ENCODE measurements at regions not wholly inside any gene's neighbourhood (a gene's known extent, or its start where the extent isn't known, plus 50 kb on each side); places are given as distances from the start of the nearest gene placed in this dataset.
"Not testable (repeated sequence)": the region's sequence is repeated elsewhere in the genome, so short reads cannot be mapped to it uniquely, and the experiment has no call there.

DNA sequence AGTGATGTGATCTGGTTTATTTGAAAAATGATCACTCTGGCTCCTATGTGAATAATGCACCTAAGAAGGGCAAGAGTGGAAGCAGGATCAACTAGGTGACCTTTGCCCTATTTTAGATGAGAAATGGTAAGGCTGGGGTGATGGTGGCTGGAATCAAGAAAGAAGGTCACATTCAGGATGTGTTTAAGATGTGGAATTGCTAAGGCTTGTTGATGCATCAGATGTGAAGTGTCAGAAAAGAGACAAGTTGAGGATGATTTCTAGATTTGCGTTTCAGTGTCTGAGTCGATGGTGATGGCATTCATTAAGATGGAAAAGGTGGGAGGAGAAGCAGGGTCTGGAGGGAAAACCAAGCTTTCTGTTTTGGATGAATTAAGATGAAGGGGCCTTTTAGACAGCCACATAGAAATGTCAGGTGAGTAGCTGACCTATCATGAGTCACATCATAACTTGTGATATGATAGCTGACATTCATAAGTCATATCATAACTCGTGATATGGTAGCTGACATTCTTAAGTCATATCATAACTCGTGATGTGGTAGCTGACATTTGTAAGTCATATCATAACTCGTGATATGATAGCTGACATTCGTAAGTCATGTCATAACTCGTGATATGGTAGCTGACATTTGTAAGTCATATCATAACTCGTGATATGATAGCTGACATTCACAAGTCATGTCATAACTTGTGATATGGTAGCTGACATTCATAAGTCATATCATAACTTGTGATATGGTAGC, 101.2 kb upstream of the SEC11C start:
- TF ChIP-seq, protein P1, sequence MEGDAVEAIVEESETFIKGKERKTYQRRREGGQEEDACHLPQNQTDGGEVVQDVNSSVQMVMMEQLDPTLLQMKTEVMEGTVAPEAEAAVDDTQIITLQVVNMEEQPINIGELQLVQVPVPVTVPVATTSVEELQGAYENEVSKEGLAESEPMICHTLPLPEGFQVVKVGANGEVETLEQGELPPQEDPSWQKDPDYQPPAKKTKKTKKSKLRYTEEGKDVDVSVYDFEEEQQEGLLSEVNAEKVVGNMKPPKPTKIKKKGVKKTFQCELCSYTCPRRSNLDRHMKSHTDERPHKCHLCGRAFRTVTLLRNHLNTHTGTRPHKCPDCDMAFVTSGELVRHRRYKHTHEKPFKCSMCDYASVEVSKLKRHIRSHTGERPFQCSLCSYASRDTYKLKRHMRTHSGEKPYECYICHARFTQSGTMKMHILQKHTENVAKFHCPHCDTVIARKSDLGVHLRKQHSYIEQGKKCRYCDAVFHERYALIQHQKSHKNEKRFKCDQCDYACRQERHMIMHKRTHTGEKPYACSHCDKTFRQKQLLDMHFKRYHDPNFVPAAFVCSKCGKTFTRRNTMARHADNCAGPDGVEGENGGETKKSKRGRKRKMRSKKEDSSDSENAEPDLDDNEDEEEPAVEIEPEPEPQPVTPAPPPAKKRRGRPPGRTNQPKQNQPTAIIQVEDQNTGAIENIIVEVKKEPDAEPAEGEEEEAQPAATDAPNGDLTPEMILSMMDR (IDR thresholded peaks at IDR 0.05; ENCODE audit: low read depth, low read length): no peak
- DNase-seq (ENCODE audit: extremely low read depth, low read depth): no peak

- not testable (repeated sequence) for DNase-seq (ENCODE audit: extremely low read depth, low read depth)
Measured at GRCh38 chr18:59039040-59039320, 100.7 kb upstream of the SEC11C start.

- TF ChIP-seq, protein P1 (IDR thresholded peaks at IDR 0.05; ENCODE audit: low read depth, low read length): no peak
- DNase-seq (ENCODE audit: extremely low read depth, low read depth): no peak
Measured at GRCh38 chr18:59039449-59039848, 100.2 kb upstream of the SEC11C start.

DNA sequence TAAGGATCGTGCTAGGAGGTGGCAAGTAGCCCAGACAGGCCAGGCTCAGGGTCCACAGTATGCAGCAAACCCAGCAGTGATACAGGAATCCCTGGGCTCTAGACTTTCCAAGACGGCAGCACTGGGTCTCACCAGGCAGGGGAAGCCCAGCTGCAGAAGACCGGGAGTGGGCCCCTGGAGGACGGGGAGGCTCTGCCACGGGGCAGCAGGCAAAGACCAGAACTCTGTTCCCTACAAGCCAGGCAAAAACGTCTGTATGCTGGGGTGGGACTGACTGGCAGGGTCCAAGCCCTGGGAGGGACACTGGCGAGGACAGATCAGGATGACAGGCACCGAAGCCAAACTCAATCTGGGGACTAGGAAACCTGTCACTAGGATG, 98.9 kb upstream of the SEC11C start:
- DNase-seq (ENCODE audit: extremely low read depth, low read depth): no peak
- TF ChIP-seq, protein P1 (IDR thresholded peaks at IDR 0.05; ENCODE audit: low read depth, low read length): no peak

DNA sequence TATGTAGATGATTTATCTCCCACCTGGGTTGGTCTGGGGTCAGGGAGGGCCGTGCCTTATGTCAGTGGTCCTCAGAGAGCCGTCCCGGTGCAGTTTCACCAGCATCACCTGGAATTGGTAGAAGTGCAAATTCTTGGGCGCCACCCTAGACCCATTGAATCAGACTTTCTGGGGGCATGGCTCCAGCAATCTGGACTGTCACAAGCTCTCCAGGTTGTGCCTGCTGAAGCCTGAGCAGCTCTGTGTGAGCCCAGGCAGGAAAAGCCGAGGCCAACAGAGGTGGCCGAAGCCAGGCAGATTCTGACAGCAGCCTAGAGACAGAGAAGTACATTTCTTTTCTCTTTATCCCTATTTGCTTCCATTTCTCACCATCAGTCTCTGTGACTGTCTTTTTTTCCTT, 98.4 kb upstream of the SEC11C start:
- TF ChIP-seq, protein P1 (IDR thresholded peaks at IDR 0.05; ENCODE audit: low read depth, low read length): no peak
- no peak for DNase-seq (ENCODE audit: extremely low read depth, low read depth)

- DNase-seq (ENCODE audit: extremely low read depth, low read depth): peak; percentile 18
- TF ChIP-seq, protein P1 (IDR thresholded peaks at IDR 0.05; ENCODE audit: low read depth, low read length): no peak
Measured at GRCh38 chr18:59041819-59042815, 97.6 kb upstream of the SEC11C start.

DNA sequence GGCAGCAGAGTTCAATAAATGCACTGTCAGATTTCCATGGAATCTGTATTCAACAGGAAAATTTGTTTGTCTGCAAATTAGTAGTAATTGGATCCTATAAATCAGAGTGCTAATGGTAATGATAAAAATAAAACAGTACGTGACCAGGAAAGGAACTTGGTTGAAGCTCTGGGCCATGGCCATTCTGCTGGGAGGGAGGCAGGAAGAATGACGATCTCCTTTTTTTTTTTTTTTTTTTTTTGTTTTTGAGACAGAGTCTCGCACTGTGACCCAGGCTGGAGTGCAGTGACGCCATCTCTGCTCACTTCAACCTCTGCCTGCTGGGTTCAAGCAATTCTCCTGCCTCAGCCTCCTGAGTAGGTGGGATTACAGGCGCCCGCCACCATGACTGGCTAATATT, 94.8 kb upstream of the SEC11C start:
- TF ChIP-seq, protein P1 (IDR thresholded peaks at IDR 0.05; ENCODE audit: low read depth, low read length): no peak
- DNase-seq (ENCODE audit: extremely low read depth, low read depth): no peak
